ENCODE measurements at regions not wholly inside any gene's neighbourhood (a gene's known extent, or its start where the extent isn't known, plus 50 kb on each side); places are given as distances from the start of the nearest gene placed in this dataset.

- DNase-seq (ENCODE audit: low read depth) = no peak
- no peak for TF ChIP-seq CTCF (IDR thresholded peaks at IDR 0.05; ENCODE audit: insufficient read depth, low read length)
- H3K4me3 ChIP-seq (ENCODE audit: low read depth, low read length) = no peak overlapping the region
These were observed 691.3 kb downstream of the SQOR start for GRCh38 chr15:46326173-46326572.

- TF ChIP-seq CTCF (IDR thresholded peaks at IDR 0.05; ENCODE audit: insufficient read depth, low read length) = no peak
- no peak for DNase-seq (ENCODE audit: low read depth)
- H3K4me3 ChIP-seq (ENCODE audit: low read depth, low read length) = no peak overlapping the region
These were observed 694.0 kb downstream of the SQOR start for GRCh38 chr15:46328821-46329220.

GRCh38 chr15:46329876-46330275 is 695.0 kb downstream of the SQOR start:
- no peak overlapping the region for H3K4me3 ChIP-seq (ENCODE audit: low read depth, low read length)
- DNase-seq (ENCODE audit: low read depth) = no peak
- no peak for TF ChIP-seq CTCF (IDR thresholded peaks at IDR 0.05; ENCODE audit: insufficient read depth, low read length)

- TF ChIP-seq CTCF (IDR thresholded peaks at IDR 0.05; ENCODE audit: insufficient read depth, low read length) = no peak
- no peak overlapping the region for H3K4me3 ChIP-seq (ENCODE audit: low read depth, low read length)
- no peak for DNase-seq (ENCODE audit: low read depth)
These were observed 696.7 kb downstream of the SQOR start for GRCh38 chr15:46331546-46331945.

GRCh38 chr15:46343196-46343935 is 708.5 kb downstream of the SQOR start:
- no peak for DNase-seq (ENCODE audit: low read depth)
- no peak for TF ChIP-seq CTCF (IDR thresholded peaks at IDR 0.05; ENCODE audit: insufficient read depth, low read length)
- no peak overlapping the region for H3K4me3 ChIP-seq (ENCODE audit: low read depth, low read length)

GRCh38 chr15:46344115-46344724 is 709.4 kb downstream of the SQOR start:
- DNase-seq (ENCODE audit: low read depth) = no peak
- no peak for TF ChIP-seq CTCF (IDR thresholded peaks at IDR 0.05; ENCODE audit: insufficient read depth, low read length)
- no peak overlapping the region for H3K4me3 ChIP-seq (ENCODE audit: low read depth, low read length)

Measured in fibroblast of the aortic adventitia (primary cell).